GM21381 (cell line): ENCODE measurements at regions not wholly inside any gene's neighbourhood (a gene's known extent, or its start where the extent isn't known, plus 50 kb on each side); places are given as distances from the start of the nearest gene placed in this dataset.
"Not testable (repeated sequence)": the region's sequence is repeated elsewhere in the genome, so short reads cannot be mapped to it uniquely, and the experiment has no call there.

ENCODE experiments used
- ATAC-seq: cut with Tn5 transposase; IDR thresholded peaks from one replicate; pipeline ENCODE4 v1.9.1; 2021; ENCODE audit warnings: mild to moderate bottlenecking, moderate library complexity; ENCODE audit not compliant: unreplicated experiment

- ATAC-seq: no peak
These were observed 233.4 kb downstream of the CD109 start for GRCh38 chr6:73929405-73929804.

- no peak for ATAC-seq
These were observed 231.4 kb downstream of the CD109 start for GRCh38 chr6:73927421-73927820.

GRCh38 chr6:73925703-73926102 lies 229.7 kb downstream of the CD109 start:
- ATAC-seq: not testable (repeated sequence)

GRCh38 chr6:73923905-73924485 lies 228.0 kb downstream of the CD109 start:
- no peak for ATAC-seq

GRCh38 chr6:73903155-73903554 lies 207.2 kb downstream of the CD109 start:
- no peak for ATAC-seq

GRCh38 chr6:73901986-73902385 lies 206.0 kb downstream of the CD109 start:
- no peak for ATAC-seq

- ATAC-seq: no peak
These were observed 205.3 kb downstream of the CD109 start for GRCh38 chr6:73901311-73901710.

GRCh38 chr6:73898599-73898998 lies 202.6 kb downstream of the CD109 start:
- no peak for ATAC-seq

GRCh38 chr6:73893696-73894095 lies 197.7 kb downstream of the CD109 start:
- ATAC-seq: no peak

GRCh38 chr6:73888050-73888449 lies 192.0 kb downstream of the CD109 start:
- ATAC-seq: no peak

GRCh38 chr6:73885393-73885792 lies 189.4 kb downstream of the CD109 start:
- no peak for ATAC-seq

- no peak for ATAC-seq
These were observed 188.5 kb downstream of the CD109 start for GRCh38 chr6:73884540-73884939.

GRCh38 chr6:73879501-73880293 lies 183.7 kb downstream of the CD109 start:
- no peak for ATAC-seq

GRCh38 chr6:73878403-73878802 lies 182.4 kb downstream of the CD109 start:
- no peak for ATAC-seq
